CD4-positive, alpha-beta T cell treated with Interleukin-12 subunit alpha and Interleukin-12 subunit beta, for 1 hour (primary cell): ENCODE measurements at regions not wholly inside any gene's neighbourhood (a gene's known extent, or its start where the extent isn't known, plus 50 kb on each side); places are given as distances from the start of the nearest gene placed in this dataset.

Experiments
- DNase-seq: peaks from one replicate; pipeline ENCODE4 v3.0.0-alpha.2; 2020

- no peak for DNase-seq
Observed at GRCh38 chr13:97564956-97565355, 131.0 kb downstream of the RAP2A start.

DNA sequence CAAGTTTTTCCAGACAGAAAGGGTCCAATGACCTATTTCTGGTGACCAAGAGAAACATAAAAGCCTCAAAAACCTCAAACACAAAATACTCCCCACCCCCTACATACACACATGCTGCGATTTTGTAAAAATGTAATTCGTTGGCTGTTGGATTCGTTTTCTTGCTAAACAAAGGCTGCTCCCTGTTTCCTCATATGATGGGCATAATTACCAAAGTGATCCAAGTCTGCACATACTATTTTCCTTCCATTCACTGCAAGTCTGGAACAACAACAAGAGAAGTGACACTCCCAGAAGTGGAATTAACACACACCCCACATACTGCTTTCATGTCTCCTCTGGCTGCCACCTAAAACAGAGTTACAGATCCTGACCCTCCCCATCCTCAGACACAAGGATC lies 131.9 kb downstream of the RAP2A start:
- no peak for DNase-seq

GRCh38 chr13:97566907-97567306 lies 132.9 kb downstream of the RAP2A start:
- no peak for DNase-seq

- no peak for DNase-seq
Observed at GRCh38 chr13:97567510-97568243, 133.7 kb downstream of the RAP2A start.

DNA sequence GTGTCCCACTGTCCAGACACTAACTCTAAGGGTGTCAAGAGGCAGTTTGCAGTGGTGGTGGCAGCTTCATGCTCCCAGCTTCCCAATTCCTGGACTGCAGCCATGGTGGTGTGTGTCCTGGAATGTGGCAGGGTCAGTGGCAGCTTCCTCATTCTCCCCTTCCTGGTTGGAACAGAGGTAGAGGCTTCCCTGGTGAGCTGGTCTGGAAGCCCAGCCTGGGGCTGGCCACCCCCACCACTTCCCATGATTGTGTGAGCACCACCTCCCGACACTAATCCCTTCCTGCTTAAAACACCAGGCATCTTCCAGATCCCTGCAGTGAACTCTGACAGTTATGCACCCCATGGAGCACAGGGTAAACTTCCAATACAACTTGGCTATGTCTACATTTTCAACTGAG lies 134.9 kb downstream of the RAP2A start:
- no peak for DNase-seq

- no peak for DNase-seq
Observed at GRCh38 chr13:97569841-97570240, 135.9 kb downstream of the RAP2A start.

- no peak for DNase-seq
Observed at GRCh38 chr13:97570442-97570841, 136.5 kb downstream of the RAP2A start.

DNA sequence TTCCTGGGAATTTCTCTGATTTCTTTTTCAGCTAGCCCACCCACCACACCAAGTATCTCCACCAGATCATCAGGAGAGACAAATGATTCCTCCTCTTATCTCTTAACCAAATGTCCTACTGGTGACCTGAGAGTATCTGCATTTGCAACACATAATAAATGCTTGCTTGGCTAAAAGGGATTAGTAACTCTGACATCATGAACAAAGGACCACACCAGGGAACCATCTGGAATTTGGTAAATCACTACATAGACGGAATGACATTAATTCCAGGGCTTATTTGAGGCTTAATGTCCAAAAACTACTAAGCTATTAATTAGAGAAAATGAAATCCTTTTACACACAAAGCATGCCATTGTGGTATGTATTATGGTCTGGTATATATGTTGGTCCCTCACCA lies 139.0 kb downstream of the RAP2A start:
- DNase-seq, result no peak

GRCh38 chr13:97574926-97575325 lies 141.0 kb downstream of the RAP2A start:
- DNase-seq, result no peak

- DNase-seq, result no peak
Observed at GRCh38 chr13:97577026-97577425, 143.1 kb downstream of the RAP2A start.

DNA sequence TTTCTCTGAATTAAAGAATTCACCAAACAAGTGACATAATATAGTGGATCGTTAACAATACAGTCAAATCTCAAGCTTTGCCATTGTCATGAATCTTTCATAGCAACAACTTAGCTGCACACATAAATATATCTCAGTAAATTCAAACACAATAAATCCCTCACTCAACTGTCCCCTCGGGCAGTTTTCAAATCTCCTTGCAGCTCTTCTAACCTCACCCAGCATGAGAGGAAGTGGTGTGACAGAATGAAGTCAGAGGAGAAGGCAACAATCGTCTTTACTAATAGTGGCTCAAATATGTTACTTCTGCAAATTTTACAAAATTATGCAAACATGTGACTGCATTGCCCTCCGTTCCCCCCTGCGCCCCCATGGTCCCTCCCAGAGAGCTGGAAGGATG lies 148.2 kb downstream of the RAP2A start:
- no peak for DNase-seq

DNA sequence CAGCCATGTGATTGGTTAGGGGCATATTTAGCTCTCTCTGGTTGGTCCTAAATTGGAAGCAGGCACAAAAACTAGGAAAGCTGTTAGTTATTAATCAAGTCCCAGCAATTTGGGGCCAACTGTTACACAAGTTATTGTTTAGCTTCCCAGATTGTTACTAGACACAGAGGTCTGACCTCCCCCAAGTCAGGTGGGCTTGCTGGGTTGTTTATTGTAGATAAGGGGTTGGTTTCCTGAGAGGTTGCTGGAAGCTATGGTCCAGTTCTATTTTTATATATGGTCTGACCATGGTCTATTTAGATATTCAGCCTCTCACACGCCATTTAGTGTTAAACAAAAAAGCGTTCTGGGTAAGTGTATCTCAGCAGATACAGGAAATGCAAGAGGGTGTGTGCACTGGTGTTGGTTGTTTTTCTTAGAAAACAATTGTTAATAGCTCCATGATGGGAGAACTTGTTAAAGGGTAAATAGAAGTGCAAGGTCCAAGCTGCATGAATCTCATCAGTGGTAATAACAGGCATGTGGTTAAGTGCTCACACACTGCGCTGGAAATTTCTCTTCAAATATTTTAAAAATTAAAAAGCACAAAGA lies 150.0 kb downstream of the RAP2A start:
- no peak for DNase-seq

GRCh38 chr13:97586941-97587340 lies 153.0 kb downstream of the RAP2A start:
- no peak for DNase-seq

DNA sequence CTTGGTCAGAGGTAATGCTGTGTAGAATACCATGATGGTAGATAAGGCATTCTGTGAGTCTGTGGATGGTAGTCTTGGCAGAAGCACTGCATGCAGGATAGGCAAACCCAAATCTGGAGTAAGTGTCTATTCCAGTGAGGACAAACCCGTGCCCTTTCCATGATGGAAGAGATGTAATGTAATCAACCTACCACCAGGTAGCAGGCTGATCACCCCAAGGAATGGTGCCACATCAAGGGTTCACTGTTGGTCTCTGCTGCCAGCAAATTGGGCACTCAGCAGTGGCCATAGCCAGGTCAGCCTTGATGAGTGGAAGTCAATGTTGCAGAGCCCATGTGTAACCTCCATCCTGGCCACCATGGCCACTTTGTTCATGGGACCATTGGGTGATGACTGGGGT lies 155.0 kb downstream of the RAP2A start:
- no peak for DNase-seq

DNA sequence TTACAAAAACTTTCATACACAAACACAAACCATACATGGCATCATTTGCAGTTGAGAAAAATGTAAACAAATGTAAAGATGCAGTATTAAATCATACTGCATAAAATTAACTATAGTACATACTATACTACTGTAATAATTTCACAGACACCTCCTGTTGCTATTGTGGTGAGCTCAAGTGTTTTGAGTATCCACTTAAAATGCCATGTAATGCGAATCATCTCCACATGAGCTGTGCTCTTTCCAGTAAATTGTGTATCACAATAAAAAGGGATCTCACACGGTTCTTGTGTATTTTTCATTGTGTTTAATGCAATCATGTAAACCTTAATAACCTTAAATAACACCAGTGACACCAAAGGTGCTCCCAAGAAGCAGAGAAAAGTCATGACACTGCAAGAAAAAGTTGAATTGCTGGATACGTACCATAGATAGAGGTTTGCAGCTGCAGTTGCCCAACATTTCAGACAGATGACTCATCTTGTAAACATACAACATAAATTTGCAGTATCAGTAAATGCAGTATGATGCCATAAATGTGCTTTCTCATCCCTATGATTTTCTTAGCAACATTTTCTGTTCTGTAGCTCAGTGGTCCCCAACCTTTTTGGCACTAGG lies 166.6 kb downstream of the RAP2A start:
- DNase-seq, result no peak

DNA sequence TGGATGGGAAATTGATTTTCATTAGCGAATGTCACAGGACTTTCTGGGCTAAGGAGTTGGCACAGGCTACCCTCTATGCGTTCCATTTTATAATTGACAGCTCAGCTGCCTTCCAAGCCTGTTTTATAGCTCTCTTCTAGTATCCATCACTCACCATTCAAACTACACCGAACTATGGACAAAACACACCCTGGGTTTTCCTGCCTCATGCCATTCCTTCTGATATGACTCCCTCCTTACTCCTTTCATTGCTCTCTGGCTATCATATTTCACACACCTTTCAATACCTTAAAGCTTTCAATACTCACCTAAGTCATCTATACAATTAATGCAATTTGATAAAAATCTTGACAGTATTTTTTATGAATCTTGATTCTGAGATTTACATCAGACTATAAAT lies 181.3 kb downstream of the RAP2A start:
- DNase-seq, result no peak

DNA sequence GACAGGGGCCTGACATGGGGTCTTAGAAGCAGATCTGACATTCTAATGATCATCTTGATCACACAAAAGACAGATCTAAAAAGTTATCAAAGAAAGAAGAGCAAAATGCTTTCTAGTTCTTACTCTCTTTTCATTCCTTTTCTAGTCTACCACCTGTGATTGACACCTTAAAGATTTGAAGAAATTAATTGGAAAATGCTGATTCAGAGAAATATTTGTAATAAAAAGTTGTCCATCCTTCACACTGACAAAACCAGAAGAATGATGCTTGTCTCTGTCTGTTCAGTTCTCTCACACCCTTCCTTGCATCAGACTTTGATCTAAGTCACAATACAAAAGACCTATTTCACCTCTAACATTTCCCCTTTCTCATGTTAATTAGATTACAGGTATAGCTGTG lies 182.4 kb downstream of the RAP2A start:
- no peak for DNase-seq

DNA sequence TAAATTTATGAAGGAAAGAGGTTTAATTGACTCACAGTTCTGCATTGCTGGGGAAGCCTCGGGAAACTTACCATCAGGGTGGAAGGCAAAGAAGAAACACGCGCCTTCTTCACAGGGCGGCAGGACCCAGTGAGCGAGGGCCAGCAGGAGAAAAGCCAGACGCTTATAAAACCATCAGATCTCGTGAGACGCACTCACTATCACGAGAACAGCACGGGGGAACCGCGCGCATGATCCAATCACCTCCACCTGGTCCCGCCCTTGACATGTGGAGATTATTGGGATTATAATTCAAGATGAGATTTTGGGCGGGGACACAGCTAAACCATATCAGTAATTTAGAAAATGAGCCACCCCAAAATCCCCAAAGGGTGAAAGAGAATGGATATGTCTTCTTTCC lies 187.1 kb downstream of the RAP2A start:
- DNase-seq, result no peak

GRCh38 chr13:97621631-97622030 lies 187.7 kb downstream of the RAP2A start:
- DNase-seq, result no peak

DNA sequence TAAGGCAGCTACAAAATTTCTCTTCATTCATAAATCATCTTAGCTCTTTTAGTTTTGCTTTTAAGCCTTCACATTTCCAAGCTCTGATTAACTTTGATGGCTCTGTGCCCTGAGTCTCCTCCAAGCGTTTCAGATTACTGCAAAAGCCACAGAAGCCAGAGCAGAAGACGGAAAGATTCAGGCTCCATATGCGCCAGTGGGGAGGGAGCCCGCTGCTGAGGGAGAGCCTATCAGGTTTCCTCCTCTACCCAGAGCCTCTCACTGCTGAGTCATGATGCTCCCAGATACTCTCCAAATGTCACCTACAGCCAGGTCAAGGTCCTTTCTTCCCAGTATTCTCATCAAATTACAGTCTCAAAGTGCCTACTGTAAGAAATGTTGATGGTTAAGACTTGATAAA lies 193.6 kb downstream of the RAP2A start:
- DNase-seq, result no peak

- no peak for DNase-seq
Observed at GRCh38 chr13:97629601-97630272, 195.8 kb downstream of the RAP2A start.

DNA sequence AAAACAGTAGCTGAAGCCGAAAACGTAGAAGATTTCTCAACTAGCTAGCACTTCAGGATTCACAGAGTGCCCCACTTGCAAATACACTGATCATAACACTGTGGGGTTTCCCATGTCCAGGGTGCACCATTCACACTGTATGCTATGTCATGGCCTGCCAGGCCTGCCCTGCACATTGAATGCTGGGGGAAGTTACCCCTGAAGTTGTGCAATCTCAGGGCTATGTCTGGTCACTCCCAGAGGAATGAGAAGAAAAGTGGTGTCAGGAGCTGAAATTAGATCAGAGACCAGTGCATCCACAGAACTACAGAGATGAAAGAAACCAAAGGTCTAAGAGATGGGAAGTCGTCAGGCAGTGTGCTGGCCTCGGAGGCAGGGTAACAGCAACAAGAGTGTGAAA lies 196.8 kb downstream of the RAP2A start:
- DNase-seq, result no peak

GRCh38 chr13:97631158-97631557 lies 197.2 kb downstream of the RAP2A start:
- no peak for DNase-seq

GRCh38 chr13:97639236-97639635 lies 205.3 kb downstream of the RAP2A start:
- no peak for DNase-seq
